Mucosa of descending colon (tissue), 3 donors: ENCODE measurements at regions not wholly inside any gene's neighbourhood (a gene's known extent, or its start where the extent isn't known, plus 50 kb on each side); places are given as distances from the start of the nearest gene placed in this dataset.

Experiments
- ATAC-seq: fragments of 200-7000 bp; cut with Tn5 transposase; one replicate; pipeline ENCODE4 v1.9.1; 2020; ENCODE audit warnings: mild to moderate bottlenecking, moderate library complexity
- DNase-seq, 3 donors: peaks; one replicate each; pipeline ENCODE4 v3.0.0-alpha.2; 2020
- H3K36me3 ChIP-seq: fragments of 200-600 bp; one replicate; pipeline ENCODE4 v1.8.0; 2021; ENCODE audit warnings: low read depth, mild to moderate bottlenecking
- H3K4me1 ChIP-seq: fragments of 200-600 bp; one replicate; pipeline ENCODE4 v1.8.0; 2021; ENCODE audit warnings: low read depth, mild to moderate bottlenecking
- H3K4me3 ChIP-seq: fragments of 200-600 bp; one replicate; pipeline ENCODE4 v1.8.0; 2021; ENCODE audit warnings: mild to moderate bottlenecking
- H3K9me3 ChIP-seq: fragments of 200-600 bp; one replicate; pipeline ENCODE4 v1.8.0; 2021; ENCODE audit warnings: mild to moderate bottlenecking
- intact Hi-C, 2 donors: fragments of 100-400 bp; cut with DNase I in 1 of 2; cut with micrococcal nuclease in 1 of 2; formaldehyde crosslinking; loops; one replicate each; pipeline versions ENCODE4 v1.11.0 to v1.11.1; 2022; cut with DNase I, micrococcal nuclease
- TF ChIP-seq, protein P1 (sequence below): fragments of 200-600 bp; IDR thresholded peaks from one replicate; pipeline ENCODE4 v1.8.0; 2022; ENCODE audit warnings: antibody characterized with exemption, mild to moderate bottlenecking
- donor health status: DM: no; HTN: no; CAD: no; lungs with moderate emphysema.
- donor health status: DM: no; HTN: no; CAD: no.
- donor health status: DM: no; HTN: yes; CAD: no.

- no peak for DNase-seq
- H3K4me3 ChIP-seq, result no peak overlapping the region
- no peaks in the 10 kb centered on the region for H3K4me1 ChIP-seq
- no peak for ATAC-seq
- intact Hi-C loops, result loop anchor here in 1 of 2 donors (10.0 kb wide), 2 partner anchors 1062 to 1242 kb away; no protein-coding TSS in a partner anchor
- H3K36me3 ChIP-seq, result no peaks in the 10 kb centered on the region
- TF ChIP-seq, protein P1, sequence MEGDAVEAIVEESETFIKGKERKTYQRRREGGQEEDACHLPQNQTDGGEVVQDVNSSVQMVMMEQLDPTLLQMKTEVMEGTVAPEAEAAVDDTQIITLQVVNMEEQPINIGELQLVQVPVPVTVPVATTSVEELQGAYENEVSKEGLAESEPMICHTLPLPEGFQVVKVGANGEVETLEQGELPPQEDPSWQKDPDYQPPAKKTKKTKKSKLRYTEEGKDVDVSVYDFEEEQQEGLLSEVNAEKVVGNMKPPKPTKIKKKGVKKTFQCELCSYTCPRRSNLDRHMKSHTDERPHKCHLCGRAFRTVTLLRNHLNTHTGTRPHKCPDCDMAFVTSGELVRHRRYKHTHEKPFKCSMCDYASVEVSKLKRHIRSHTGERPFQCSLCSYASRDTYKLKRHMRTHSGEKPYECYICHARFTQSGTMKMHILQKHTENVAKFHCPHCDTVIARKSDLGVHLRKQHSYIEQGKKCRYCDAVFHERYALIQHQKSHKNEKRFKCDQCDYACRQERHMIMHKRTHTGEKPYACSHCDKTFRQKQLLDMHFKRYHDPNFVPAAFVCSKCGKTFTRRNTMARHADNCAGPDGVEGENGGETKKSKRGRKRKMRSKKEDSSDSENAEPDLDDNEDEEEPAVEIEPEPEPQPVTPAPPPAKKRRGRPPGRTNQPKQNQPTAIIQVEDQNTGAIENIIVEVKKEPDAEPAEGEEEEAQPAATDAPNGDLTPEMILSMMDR, result no peak
- H3K9me3 ChIP-seq, result no peaks in the 10 kb centered on the region
Measured at GRCh38 chr6:45717027-45717426, 298.6 kb downstream of the CLIC5 start.

- ATAC-seq, result no peak
- TF ChIP-seq, protein P1, result no peak
- H3K9me3 ChIP-seq, result no peaks in the 10 kb centered on the region
- H3K4me3 ChIP-seq, result no peak overlapping the region
- no peak for DNase-seq
- intact Hi-C loops, result loop anchor here in 1 of 2 donors (10.0 kb wide), 2 partner anchors 1061 to 1241 kb away; no protein-coding TSS in a partner anchor
- H3K36me3 ChIP-seq, result no peaks in the 10 kb centered on the region
- H3K4me1 ChIP-seq, result no peaks in the 10 kb centered on the region
Measured at GRCh38 chr6:45715508-45715803, 300.2 kb downstream of the CLIC5 start.

DNA sequence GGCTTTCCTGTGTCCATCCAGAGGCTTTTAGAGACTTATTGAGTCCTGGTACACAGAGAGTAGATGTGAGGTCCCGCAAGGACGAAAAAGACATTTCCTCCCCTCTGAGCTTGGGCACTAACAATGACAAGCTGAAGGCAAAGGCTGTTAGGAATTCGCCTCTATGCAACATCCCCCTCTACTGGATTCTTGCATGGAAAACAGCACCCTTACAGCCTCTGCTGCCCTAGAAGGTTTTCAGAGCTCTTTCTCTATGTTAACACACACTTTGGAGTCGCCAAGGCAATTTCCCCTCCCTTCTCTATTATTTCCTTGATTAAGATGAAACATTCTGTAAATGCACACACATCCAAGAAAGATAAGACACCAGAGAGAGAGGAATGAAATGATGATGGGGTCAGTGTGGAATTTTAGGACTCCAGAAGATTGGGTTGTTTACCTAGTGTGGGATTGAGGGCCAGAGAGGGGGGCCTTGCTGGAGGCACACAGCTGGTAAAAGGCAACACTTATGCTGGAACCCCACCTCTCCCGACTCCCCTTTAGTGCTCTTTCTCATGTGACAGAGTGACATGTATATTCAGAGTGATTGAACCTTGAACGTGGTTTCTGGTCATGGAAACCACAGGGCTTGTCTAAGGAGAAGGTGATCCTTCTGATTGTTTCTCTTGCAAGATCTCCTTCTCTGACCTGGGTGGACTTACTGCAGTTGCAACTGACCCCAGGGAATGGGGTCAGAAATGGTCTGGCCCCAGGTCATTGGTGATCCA lies 300.7 kb downstream of the CLIC5 start:
- intact Hi-C loops, result loop anchor here in 1 of 2 donors (10.0 kb wide), 2 partner anchors 1060 to 1240 kb away; no protein-coding TSS in a partner anchor
- Histone ChIP-seq H3K36me3 (no peaks in the 10 kb centered on the region), H3K4me1 (no peaks in the 10 kb centered on the region), H3K4me3 (no peak overlapping the region), H3K9me3 (no peaks in the 10 kb centered on the region)
- DNase-seq, result peak in 1 of 3 donors; percentile 73
- ATAC-seq, result peak; percentile 91
- TF ChIP-seq, protein P1, result peak; percentile 73

GRCh38 chr6:45714006-45714730 lies 301.5 kb downstream of the CLIC5 start:
- no peaks in the 10 kb centered on the region for H3K9me3 ChIP-seq
- DNase-seq, result no peak
- TF ChIP-seq, protein P1, result no peak
- H3K4me3 ChIP-seq, result no peak overlapping the region
- intact Hi-C loops, result loop anchor here in 1 of 2 donors (10.0 kb wide), 2 partner anchors 1059 to 1239 kb away; no protein-coding TSS in a partner anchor
- no peaks in the 10 kb centered on the region for H3K36me3 ChIP-seq
- no peaks in the 10 kb centered on the region for H3K4me1 ChIP-seq
- no peak for ATAC-seq
